ENCODE measurements at regions not wholly inside any gene's neighbourhood (a gene's known extent, or its start where the extent isn't known, plus 50 kb on each side); places are given as distances from the start of the nearest gene placed in this dataset.
"Not testable (repeated sequence)": the region's sequence is repeated elsewhere in the genome, so short reads cannot be mapped to it uniquely, and the experiment has no call there.

- no peak for FAIRE-seq
- TF ChIP-seq POLR2AphosphoS5 (IDR thresholded peaks at IDR 0.05; ENCODE audit: low read depth, low read length) (no peak), POLR2A (IDR thresholded peaks at IDR 0.05; ENCODE audit: low read depth, low read length) (no peak), TAF1 (IDR thresholded peaks at IDR 0.05; ENCODE audit: borderline replicate concordance, low read depth, low read length) (no peak)
- no peak for DNase-seq (ENCODE audit: insufficient read length)
These were observed 414.9 kb upstream of the PTCHD4 start for GRCh38 chr6:48525849-48526248.

- no peak for TF ChIP-seq POLR2AphosphoS5 (IDR thresholded peaks at IDR 0.05; ENCODE audit: low read depth, low read length)
- TF ChIP-seq POLR2A (IDR thresholded peaks at IDR 0.05; ENCODE audit: low read depth, low read length), result no peak
- no peak for TF ChIP-seq TAF1 (IDR thresholded peaks at IDR 0.05; ENCODE audit: borderline replicate concordance, low read depth, low read length)
- DNase-seq (ENCODE audit: insufficient read length) (no peak), FAIRE-seq (no peak)
These were observed 410.0 kb upstream of the PTCHD4 start for GRCh38 chr6:48520951-48521350.

- DNase-seq (ENCODE audit: insufficient read length) (no peak), FAIRE-seq (no peak)
- TF ChIP-seq POLR2A (IDR thresholded peaks at IDR 0.05; ENCODE audit: low read depth, low read length) (no peak), POLR2AphosphoS5 (IDR thresholded peaks at IDR 0.05; ENCODE audit: low read depth, low read length) (no peak), TAF1 (IDR thresholded peaks at IDR 0.05; ENCODE audit: borderline replicate concordance, low read depth, low read length) (no peak)
These were observed 401.4 kb upstream of the PTCHD4 start for GRCh38 chr6:48512390-48512789.

- FAIRE-seq (no peak), DNase-seq (ENCODE audit: insufficient read length) (no peak)
- TF ChIP-seq POLR2A (IDR thresholded peaks at IDR 0.05; ENCODE audit: low read depth, low read length) (no peak), TAF1 (IDR thresholded peaks at IDR 0.05; ENCODE audit: borderline replicate concordance, low read depth, low read length) (no peak), POLR2AphosphoS5 (IDR thresholded peaks at IDR 0.05; ENCODE audit: low read depth, low read length) (no peak)
These were observed 400.4 kb upstream of the PTCHD4 start for GRCh38 chr6:48511378-48511777.

- DNase-seq (ENCODE audit: insufficient read length) (no peak), FAIRE-seq (no peak)
- TF ChIP-seq POLR2AphosphoS5 (IDR thresholded peaks at IDR 0.05; ENCODE audit: low read depth, low read length) (no peak), POLR2A (IDR thresholded peaks at IDR 0.05; ENCODE audit: low read depth, low read length) (no peak), TAF1 (IDR thresholded peaks at IDR 0.05; ENCODE audit: borderline replicate concordance, low read depth, low read length) (no peak)
These were observed 394.6 kb upstream of the PTCHD4 start for GRCh38 chr6:48505621-48506020.

- not testable (repeated sequence) for DNase-seq (ENCODE audit: insufficient read length); FAIRE-seq
These were observed 382.4 kb upstream of the PTCHD4 start for GRCh38 chr6:48493432-48493831.

GRCh38 chr6:48490658-48491057 lies 379.7 kb upstream of the PTCHD4 start:
- no peak for DNase-seq (ENCODE audit: insufficient read length)
- TF ChIP-seq TAF1 (IDR thresholded peaks at IDR 0.05; ENCODE audit: borderline replicate concordance, low read depth, low read length) (no peak), POLR2A (IDR thresholded peaks at IDR 0.05; ENCODE audit: low read depth, low read length) (no peak), POLR2AphosphoS5 (IDR thresholded peaks at IDR 0.05; ENCODE audit: low read depth, low read length) (no peak)
- no peak for FAIRE-seq

- TF ChIP-seq POLR2AphosphoS5 (IDR thresholded peaks at IDR 0.05; ENCODE audit: low read depth, low read length), result no peak
- TF ChIP-seq POLR2A (IDR thresholded peaks at IDR 0.05; ENCODE audit: low read depth, low read length), result no peak
- TF ChIP-seq TAF1 (IDR thresholded peaks at IDR 0.05; ENCODE audit: borderline replicate concordance, low read depth, low read length), result no peak
- DNase-seq (ENCODE audit: insufficient read length) (no peak), FAIRE-seq (no peak)
These were observed 375.9 kb upstream of the PTCHD4 start for GRCh38 chr6:48486876-48487275.

- FAIRE-seq, result no peak
- TF ChIP-seq POLR2A (IDR thresholded peaks at IDR 0.05; ENCODE audit: low read depth, low read length), result no peak
- no peak for TF ChIP-seq POLR2AphosphoS5 (IDR thresholded peaks at IDR 0.05; ENCODE audit: low read depth, low read length)
- no peak for TF ChIP-seq TAF1 (IDR thresholded peaks at IDR 0.05; ENCODE audit: borderline replicate concordance, low read depth, low read length)
- no peak for DNase-seq (ENCODE audit: insufficient read length)
These were observed 375.4 kb upstream of the PTCHD4 start for GRCh38 chr6:48486373-48486772.

GRCh38 chr6:48476257-48476656 lies 365.3 kb upstream of the PTCHD4 start:
- TF ChIP-seq POLR2AphosphoS5 (IDR thresholded peaks at IDR 0.05; ENCODE audit: low read depth, low read length) (no peak), POLR2A (IDR thresholded peaks at IDR 0.05; ENCODE audit: low read depth, low read length) (no peak), TAF1 (IDR thresholded peaks at IDR 0.05; ENCODE audit: borderline replicate concordance, low read depth, low read length) (no peak)
- DNase-seq (ENCODE audit: insufficient read length) (no peak), FAIRE-seq (no peak)

- TF ChIP-seq POLR2AphosphoS5 (IDR thresholded peaks at IDR 0.05; ENCODE audit: low read depth, low read length), result no peak
- no peak for TF ChIP-seq TAF1 (IDR thresholded peaks at IDR 0.05; ENCODE audit: borderline replicate concordance, low read depth, low read length)
- TF ChIP-seq POLR2A (IDR thresholded peaks at IDR 0.05; ENCODE audit: low read depth, low read length), result no peak
- DNase-seq (ENCODE audit: insufficient read length), result no peak
- no peak for FAIRE-seq
These were observed 364.3 kb upstream of the PTCHD4 start for GRCh38 chr6:48475275-48475674.

- DNase-seq (ENCODE audit: insufficient read length), result no peak
- FAIRE-seq, result no peak
- TF ChIP-seq POLR2AphosphoS5 (IDR thresholded peaks at IDR 0.05; ENCODE audit: low read depth, low read length) (no peak), TAF1 (IDR thresholded peaks at IDR 0.05; ENCODE audit: borderline replicate concordance, low read depth, low read length) (no peak), POLR2A (IDR thresholded peaks at IDR 0.05; ENCODE audit: low read depth, low read length) (no peak)
These were observed 363.8 kb upstream of the PTCHD4 start for GRCh38 chr6:48474830-48475229.

- no peak for FAIRE-seq
- DNase-seq (ENCODE audit: insufficient read length), result no peak
- no peak for TF ChIP-seq POLR2A (IDR thresholded peaks at IDR 0.05; ENCODE audit: low read depth, low read length)
- no peak for TF ChIP-seq POLR2AphosphoS5 (IDR thresholded peaks at IDR 0.05; ENCODE audit: low read depth, low read length)
- TF ChIP-seq TAF1 (IDR thresholded peaks at IDR 0.05; ENCODE audit: borderline replicate concordance, low read depth, low read length), result no peak
These were observed 363.1 kb upstream of the PTCHD4 start for GRCh38 chr6:48474136-48474535.
